ENCODE measurements at regions not wholly inside any gene's neighbourhood (a gene's known extent, or its start where the extent isn't known, plus 50 kb on each side); places are given as distances from the start of the nearest gene placed in this dataset.

DNA sequence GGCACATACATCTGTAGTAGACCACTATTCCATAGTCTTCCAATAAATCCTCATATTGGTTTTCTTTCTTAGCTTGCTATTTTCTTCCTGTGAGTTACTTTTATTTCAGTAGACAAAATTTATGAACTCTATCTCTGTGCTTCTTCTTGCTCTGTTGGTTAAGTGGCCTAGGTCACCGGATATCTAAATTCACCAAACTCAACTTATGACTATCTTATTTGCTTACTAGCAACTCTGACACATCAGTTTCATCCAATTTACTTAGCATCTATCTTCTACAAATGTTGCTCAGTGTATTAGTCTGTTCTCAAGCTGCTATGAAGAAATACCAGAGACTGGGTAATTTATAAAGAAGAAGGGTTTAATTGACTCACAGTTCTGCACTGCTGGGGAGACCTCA, 432.5 kb upstream of the FSIP2 start:
- no peaks in the 10 kb centered on the region for H3K4me1 Mint-ChIP-seq
- DNase-seq = no peak
- POLR2A ChIA-PET = no interaction called here
- H3K27me3 Mint-ChIP-seq = no peaks in the 10 kb centered on the region
- no peaks in the 10 kb centered on the region for H3K36me3 Mint-ChIP-seq
- no peak overlapping the region for H3K4me3 Mint-ChIP-seq
- ATAC-seq (ENCODE audit: low read depth) = no peak
- H3K27ac Mint-ChIP-seq = no peak overlapping the region
- H3K9me3 Mint-ChIP-seq = no peaks in the 10 kb centered on the region

DNA sequence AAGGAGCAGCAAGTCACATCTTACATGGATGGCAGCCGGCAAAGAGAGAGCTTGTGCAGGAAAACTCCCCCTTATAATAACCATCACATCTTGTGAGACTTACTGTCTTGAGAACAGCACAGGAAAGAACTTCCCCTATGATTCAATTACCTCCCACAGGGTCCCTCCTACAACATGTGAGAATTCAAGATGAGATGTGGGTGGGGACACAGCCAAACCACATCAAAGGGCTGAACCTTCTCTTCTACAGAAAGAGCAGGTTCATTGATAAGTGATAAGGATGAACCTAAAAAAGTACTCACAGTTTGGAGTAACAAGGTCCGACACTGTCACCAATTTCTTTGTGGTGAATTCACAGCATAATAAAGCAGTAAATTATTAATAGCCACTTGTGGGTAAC, 422.2 kb upstream of the FSIP2 start:
- POLR2A ChIA-PET = no interaction called here
- H3K36me3 Mint-ChIP-seq = no peaks in the 10 kb centered on the region
- no peak for DNase-seq
- ATAC-seq (ENCODE audit: low read depth) = no peak
- no peaks in the 10 kb centered on the region for H3K9me3 Mint-ChIP-seq
- H3K27me3 Mint-ChIP-seq = no peaks in the 10 kb centered on the region
- H3K27ac Mint-ChIP-seq = no peak overlapping the region
- no peak overlapping the region for H3K4me3 Mint-ChIP-seq
- H3K4me1 Mint-ChIP-seq = no peaks in the 10 kb centered on the region

DNA sequence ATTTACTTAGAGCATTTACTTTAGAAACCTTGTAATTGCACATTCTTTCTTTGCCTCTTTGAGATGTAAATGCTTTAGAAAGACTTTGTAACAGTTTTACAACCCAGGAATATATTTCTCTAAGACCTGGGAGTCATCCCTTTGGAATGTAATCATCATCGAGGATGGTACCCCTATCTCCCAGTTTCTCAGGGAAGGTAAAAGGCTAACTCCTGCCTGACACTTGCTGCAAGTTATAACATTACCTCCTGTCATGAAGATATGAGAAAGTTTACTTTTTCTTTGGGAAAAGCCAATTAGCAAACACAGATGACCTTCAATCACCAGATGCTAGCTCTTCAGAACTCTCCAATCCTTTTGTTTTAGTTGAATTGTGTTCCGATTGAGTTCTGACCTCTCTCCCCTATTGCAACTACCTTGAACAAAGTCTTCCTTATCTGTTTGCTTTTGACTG, 420.3 kb upstream of the FSIP2 start:
- no peak for DNase-seq
- no peak overlapping the region for H3K27ac Mint-ChIP-seq
- no peaks in the 10 kb centered on the region for H3K27me3 Mint-ChIP-seq
- H3K36me3 Mint-ChIP-seq = no peaks in the 10 kb centered on the region
- H3K4me3 Mint-ChIP-seq = no peak overlapping the region
- ATAC-seq (ENCODE audit: low read depth) = no peak
- POLR2A ChIA-PET = no interaction called here
- H3K4me1 Mint-ChIP-seq = no peaks in the 10 kb centered on the region
- H3K9me3 Mint-ChIP-seq = no peaks in the 10 kb centered on the region

DNA sequence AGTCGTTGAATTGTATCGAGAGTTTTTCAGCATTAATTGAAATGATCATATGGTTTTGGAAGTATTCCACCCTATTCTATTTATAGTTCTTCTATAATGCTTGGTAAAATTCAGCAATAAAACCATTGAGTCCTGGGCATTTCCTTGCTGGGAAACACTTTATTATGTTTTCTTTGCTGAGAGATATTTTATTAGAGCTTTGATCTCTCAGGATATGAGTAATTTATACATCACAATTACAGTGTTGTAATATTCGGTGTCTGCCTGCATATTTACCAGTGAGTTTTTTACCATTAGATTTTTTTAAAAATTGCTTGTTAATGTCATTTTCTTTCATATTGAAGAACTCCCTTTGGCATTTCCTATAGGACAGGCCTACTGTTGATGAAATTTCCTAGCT, 402.7 kb upstream of the FSIP2 start:
- Mint-ChIP-seq H3K4me3 (no peak overlapping the region), H3K36me3 (no peaks in the 10 kb centered on the region), H3K27me3 (no peaks in the 10 kb centered on the region), H3K27ac (no peak overlapping the region), H3K4me1 (no peaks in the 10 kb centered on the region), H3K9me3 (peaks cover 5% of the 10 kb centered on the region)
- POLR2A ChIA-PET = no interaction called here
- DNase-seq (no peak), ATAC-seq (ENCODE audit: low read depth) (no peak)

DNA sequence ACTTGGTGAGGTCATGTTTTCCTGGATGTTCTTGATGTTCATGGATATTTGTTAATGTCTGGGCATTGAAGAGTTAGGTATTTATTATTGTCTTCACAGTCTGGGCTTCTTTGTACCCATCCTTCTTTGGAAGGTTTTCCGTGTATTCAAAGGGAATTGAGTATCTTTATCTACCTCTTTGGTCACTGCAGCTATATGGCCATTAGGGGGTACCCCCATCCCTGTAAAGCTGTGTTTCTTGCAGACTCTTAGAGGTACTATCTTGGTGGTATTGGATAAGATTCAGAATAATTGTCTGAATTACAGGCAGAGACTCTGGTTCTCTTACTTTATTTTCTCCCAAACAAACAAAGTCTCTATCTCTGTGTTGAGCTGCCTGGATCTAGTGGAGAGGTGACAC, 401.6 kb upstream of the FSIP2 start:
- Mint-ChIP-seq H3K4me1 (no peaks in the 10 kb centered on the region), H3K27ac (no peak overlapping the region), H3K36me3 (no peaks in the 10 kb centered on the region), H3K27me3 (no peaks in the 10 kb centered on the region), H3K4me3 (no peak overlapping the region), H3K9me3 (peaks cover 5% of the 10 kb centered on the region)
- no peak for DNase-seq
- POLR2A ChIA-PET = no interaction called here
- ATAC-seq (ENCODE audit: low read depth) = no peak

DNA sequence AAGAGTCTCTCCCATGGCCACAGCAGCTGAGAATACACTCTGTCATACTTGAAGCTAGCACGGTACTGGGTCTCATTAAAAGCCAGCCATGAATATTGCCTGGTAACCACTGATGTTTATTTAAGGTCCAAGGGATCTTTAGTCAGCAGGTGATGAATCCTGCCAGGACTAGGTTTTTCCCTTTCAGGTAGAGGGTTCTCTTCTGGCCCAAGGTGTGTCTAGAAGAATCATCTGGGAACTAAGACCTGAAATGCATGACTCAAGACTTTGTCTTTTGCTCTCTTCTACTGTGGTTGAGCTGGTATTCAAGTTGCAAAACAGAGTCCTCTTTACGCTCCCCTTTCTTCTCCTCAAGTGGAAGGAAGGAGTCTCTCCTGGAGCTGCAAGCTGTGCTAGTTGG, 400.5 kb upstream of the FSIP2 start:
- Mint-ChIP-seq H3K4me1 (no peaks in the 10 kb centered on the region), H3K27ac (no peak overlapping the region), H3K4me3 (no peak overlapping the region), H3K36me3 (no peaks in the 10 kb centered on the region), H3K27me3 (no peaks in the 10 kb centered on the region), H3K9me3 (peaks cover 5% of the 10 kb centered on the region)
- POLR2A ChIA-PET = no interaction called here
- ATAC-seq (ENCODE audit: low read depth) (no peak), DNase-seq (no peak)

DNA sequence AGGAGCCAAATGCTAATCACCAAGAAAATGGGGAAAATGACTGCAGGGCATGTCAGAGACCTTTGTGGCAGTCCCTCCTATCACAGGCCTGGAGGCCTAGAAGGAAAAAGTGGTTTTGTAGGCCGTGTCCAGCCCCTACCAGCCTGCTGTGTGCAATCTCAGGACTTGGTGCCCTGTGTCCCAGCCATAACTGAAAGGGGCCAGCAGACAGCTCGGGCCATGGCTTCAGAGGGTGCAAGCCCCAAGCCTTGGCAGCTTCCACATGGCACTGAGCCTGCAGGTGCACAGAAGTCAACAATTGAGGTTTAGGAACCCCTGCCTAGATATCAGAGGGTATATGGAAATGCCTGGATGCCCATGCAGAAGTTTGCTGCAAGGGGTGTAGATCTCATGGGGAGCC, 391.2 kb upstream of the FSIP2 start:
- H3K36me3 Mint-ChIP-seq = no peaks in the 10 kb centered on the region

DNA sequence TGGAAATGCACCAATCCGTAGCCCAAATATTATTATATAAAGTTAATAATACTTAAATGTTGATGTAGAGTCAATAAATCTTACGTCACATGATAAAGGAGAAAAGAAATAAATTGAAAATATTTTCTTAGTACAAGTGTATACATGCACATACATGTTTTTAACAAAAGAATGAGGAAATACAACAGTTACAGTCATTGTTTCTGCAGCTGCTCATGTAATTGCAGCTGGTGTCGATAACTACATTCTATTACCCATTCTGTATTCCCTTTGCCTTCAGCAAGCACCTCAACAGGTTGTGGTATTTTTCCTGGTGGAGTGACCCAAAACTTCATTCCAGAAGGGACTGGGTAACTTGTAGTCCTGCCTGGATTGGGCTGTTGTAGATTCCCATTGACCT, 377.8 kb upstream of the FSIP2 start:
- peaks cover 3% of the 10 kb centered on the region for H3K9me3 Mint-ChIP-seq
- H3K27me3 Mint-ChIP-seq = no peaks in the 10 kb centered on the region
- POLR2A ChIA-PET = no interaction called here
- no peak overlapping the region for H3K4me3 Mint-ChIP-seq
- DNase-seq = no peak
- H3K4me1 Mint-ChIP-seq = no peaks in the 10 kb centered on the region
- no peaks in the 10 kb centered on the region for H3K36me3 Mint-ChIP-seq
- no peak for ATAC-seq (ENCODE audit: low read depth)
- H3K27ac Mint-ChIP-seq = no peak overlapping the region

More for the DNA sequence above, 391.2 kb upstream of the FSIP2 start:
- no peak for ATAC-seq (ENCODE audit: low read depth)
- Mint-ChIP-seq H3K4me3 (no peak overlapping the region), H3K4me1 (no peaks in the 10 kb centered on the region), H3K27ac (no peak overlapping the region), H3K27me3 (no peaks in the 10 kb centered on the region), H3K9me3 (peaks cover 1% of the 10 kb centered on the region)
- POLR2A ChIA-PET = no interaction called here
- DNase-seq = no peak

DNA sequence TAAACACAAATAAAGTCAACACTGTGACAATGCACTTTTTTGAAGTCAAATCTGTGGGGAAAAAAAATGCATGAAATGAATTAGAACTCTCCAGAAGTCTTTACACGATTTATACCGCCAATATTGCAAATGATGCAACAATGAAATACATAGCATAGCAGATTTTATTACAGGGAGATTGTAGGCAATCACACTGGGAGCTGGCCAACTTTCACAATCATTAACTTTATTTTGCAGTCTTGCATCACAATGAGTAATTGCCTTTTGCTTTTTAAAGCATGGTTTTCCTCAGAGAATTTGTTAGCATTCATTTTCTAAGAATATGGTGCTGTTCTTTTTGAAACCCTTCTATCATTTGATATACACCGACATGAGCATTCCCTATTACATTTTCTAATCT, 366.4 kb upstream of the FSIP2 start:
- no peak for DNase-seq
- POLR2A ChIA-PET = no interaction called here
- Mint-ChIP-seq H3K4me3 (no peak overlapping the region), H3K27ac (no peak overlapping the region), H3K4me1 (no peaks in the 10 kb centered on the region), H3K9me3 (no peaks in the 10 kb centered on the region), H3K27me3 (no peaks in the 10 kb centered on the region), H3K36me3 (no peaks in the 10 kb centered on the region)
- ATAC-seq (ENCODE audit: low read depth) = no peak

DNA sequence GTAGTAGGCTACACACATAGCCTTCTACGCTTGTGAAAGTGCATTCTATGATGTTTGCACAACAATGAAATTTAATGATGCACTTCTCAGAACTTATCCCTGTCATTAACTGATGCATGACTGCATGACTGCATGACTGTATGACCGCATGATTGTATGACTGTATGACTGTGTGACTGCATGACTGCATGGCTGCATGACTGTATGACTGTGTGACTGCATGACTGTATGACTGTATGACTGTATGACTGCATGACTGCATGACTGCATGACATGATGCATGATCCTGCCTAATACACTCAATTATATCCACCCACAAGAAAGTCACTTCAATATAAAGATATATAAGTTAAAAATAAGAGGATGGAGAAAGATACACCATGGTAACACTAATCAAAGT, 365.4 kb upstream of the FSIP2 start:
- POLR2A ChIA-PET = no interaction called here
- Mint-ChIP-seq H3K4me3 (no peak overlapping the region), H3K27me3 (no peaks in the 10 kb centered on the region), H3K27ac (no peak overlapping the region), H3K4me1 (no peaks in the 10 kb centered on the region), H3K36me3 (no peaks in the 10 kb centered on the region), H3K9me3 (no peaks in the 10 kb centered on the region)
- ATAC-seq (ENCODE audit: low read depth) (no peak), DNase-seq (no peak)

DNA sequence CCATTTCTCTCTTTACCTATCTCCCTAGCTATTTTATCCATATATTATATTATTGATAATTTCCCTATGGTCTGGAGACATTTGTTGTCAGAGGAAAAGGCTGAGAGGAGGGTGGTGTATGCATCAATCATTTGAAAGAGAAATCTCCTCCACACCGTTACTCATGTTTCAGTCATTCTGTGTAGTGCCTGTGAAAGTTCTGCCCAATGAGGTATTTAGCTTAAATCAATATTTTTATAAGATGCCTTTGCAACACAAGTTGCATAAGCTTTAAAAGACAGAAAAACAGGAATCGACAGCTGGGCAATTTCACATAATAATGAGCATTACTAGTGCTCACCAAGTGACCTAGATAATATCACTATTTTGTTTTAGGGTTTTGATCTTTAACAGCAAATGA, 363.7 kb upstream of the FSIP2 start:
- no peak overlapping the region for H3K27ac Mint-ChIP-seq
- H3K4me1 Mint-ChIP-seq = no peaks in the 10 kb centered on the region
- ATAC-seq (ENCODE audit: low read depth) (no peak), DNase-seq (no peak)
- no peak overlapping the region for H3K4me3 Mint-ChIP-seq
- no peaks in the 10 kb centered on the region for H3K27me3 Mint-ChIP-seq
- H3K36me3 Mint-ChIP-seq = no peaks in the 10 kb centered on the region
- H3K9me3 Mint-ChIP-seq = no peaks in the 10 kb centered on the region
- POLR2A ChIA-PET = no interaction called here

DNA sequence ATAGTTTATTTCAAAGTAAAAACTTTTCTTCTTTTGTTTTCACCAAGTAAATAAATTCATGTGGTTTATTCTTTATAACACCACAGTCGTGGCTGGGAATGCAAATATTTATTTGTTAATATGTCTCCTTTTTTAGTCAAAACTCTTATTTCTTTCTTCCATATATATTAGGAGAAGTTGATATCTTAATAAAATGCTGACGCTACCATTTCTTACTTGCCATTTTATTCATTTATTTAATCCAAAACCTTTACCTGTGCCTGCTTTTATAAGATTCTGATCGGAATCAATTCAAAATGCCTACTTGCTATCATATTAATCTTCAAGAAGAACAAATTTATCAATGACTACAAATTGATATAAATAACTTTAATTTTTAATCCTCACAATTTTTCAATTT, 362.9 kb upstream of the FSIP2 start:
- Mint-ChIP-seq H3K4me3 (no peak overlapping the region), H3K27me3 (no peaks in the 10 kb centered on the region), H3K4me1 (no peaks in the 10 kb centered on the region), H3K9me3 (no peaks in the 10 kb centered on the region), H3K27ac (no peak overlapping the region), H3K36me3 (no peaks in the 10 kb centered on the region)
- POLR2A ChIA-PET = no interaction called here
- DNase-seq = no peak
- no peak for ATAC-seq (ENCODE audit: low read depth)

DNA sequence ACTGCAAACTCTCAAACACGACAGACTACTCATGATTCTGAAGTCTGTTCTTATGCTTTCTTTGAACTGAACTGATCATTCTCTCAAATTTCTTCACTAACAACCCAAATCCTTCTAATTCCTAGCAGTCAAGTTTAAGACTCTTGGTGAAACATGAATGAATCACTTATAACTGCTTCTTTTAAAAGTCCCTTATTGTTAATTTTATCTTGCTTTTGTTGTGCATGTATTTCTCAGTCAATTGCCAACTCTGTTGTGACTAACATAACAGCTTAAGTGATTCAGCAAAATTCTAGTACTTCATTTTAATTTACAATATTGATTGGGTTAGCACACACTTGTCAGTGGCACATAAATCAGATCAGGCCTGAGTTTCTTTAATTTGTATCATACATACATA, 357.0 kb upstream of the FSIP2 start:
- no peak for ATAC-seq (ENCODE audit: low read depth)
- POLR2A ChIA-PET = no interaction called here
- Mint-ChIP-seq H3K36me3 (no peaks in the 10 kb centered on the region), H3K27ac (no peak overlapping the region), H3K4me1 (no peaks in the 10 kb centered on the region), H3K4me3 (no peak overlapping the region), H3K27me3 (no peaks in the 10 kb centered on the region), H3K9me3 (no peaks in the 10 kb centered on the region)
- DNase-seq = no peak

DNA sequence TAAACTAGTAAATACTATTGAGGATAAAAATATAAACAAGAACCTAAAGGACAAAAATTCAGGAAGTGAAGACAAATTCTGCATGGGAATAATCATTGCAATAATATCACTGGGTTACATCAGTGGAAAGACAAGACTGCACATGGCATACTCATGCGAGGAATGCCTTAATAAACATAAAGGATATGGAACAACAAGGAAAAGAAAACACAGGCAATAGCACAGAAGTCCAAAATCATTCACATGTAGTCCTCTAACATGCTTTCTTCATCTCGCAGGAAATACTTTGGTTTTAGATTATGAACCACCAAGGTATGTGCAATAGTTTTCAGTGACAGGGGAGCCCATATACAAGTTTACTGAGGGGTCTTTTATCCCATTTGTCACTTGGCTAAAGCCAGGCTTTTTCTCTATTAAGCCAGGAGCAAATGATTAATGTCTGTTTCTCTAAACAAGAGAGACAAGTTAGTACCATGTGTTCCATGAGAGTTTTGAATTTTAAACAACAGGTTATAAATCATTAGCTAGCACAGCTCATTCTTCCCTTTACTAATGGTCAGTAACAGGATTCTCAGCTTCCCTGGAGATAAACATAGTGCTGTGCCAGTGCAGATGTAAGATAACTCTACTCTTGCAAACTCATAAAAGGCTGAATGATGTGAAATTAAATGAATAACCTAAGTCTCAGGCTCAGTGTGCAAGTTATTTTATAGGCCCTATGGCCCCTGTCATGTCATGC, 353.6 kb upstream of the FSIP2 start:
- no peaks in the 10 kb centered on the region for H3K27me3 Mint-ChIP-seq
- no peak for DNase-seq
- H3K4me1 Mint-ChIP-seq = no peaks in the 10 kb centered on the region
- no peaks in the 10 kb centered on the region for H3K36me3 Mint-ChIP-seq
- ATAC-seq (ENCODE audit: low read depth) = no peak
- H3K27ac Mint-ChIP-seq = no peak overlapping the region
- H3K9me3 Mint-ChIP-seq = peaks cover 1% of the 10 kb centered on the region
- no peak overlapping the region for H3K4me3 Mint-ChIP-seq
- POLR2A ChIA-PET = no interaction called here

DNA sequence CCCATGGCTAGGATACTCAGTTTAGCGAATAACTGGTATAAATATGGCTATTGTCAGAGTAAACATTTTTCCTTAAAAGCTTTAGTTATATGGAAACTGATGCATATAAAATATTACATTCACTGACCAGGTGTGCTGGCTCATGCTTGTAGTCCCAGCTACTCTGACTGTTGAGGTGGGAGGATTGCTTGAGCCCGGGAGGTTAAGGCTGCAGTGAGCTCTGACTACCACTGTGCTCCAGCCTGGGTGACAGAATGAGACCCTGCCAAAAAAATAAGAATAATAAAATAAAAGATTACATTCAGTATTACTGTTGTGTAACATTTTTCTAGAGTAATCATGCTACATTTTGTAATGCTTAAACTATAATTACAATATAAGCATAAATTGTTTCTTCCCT, 350.4 kb upstream of the FSIP2 start:
- Mint-ChIP-seq H3K27ac (no peak overlapping the region), H3K9me3 (peaks cover 1% of the 10 kb centered on the region), H3K4me1 (no peaks in the 10 kb centered on the region), H3K27me3 (no peaks in the 10 kb centered on the region), H3K4me3 (no peak overlapping the region), H3K36me3 (no peaks in the 10 kb centered on the region)
- DNase-seq = no peak
- no peak for ATAC-seq (ENCODE audit: low read depth)
- POLR2A ChIA-PET = no interaction called here

Data from activated naive CD8-positive, alpha-beta T cell treated with anti-CD3 and anti-CD28 coated beads, Interleukin-2, amount 10 ng/mL, durations not matched to agents 7 days and 5 days (primary cell).